CD4-positive, alpha-beta T cell treated with Interleukin-15 for 4 hours (primary cell): ENCODE measurements at regions not wholly inside any gene's neighbourhood (a gene's known extent, or its start where the extent isn't known, plus 50 kb on each side); places are given as distances from the start of the nearest gene placed in this dataset.
A peak's percentile ranks its signal among the peaks of the same experiment; 100 is the strongest.
"Not testable (repeated sequence)": the region's sequence is repeated elsewhere in the genome, so short reads cannot be mapped to it uniquely, and the experiment has no call there.

Source experiments
- DNase-seq: peaks from one replicate; pipeline ENCODE4 v3.0.0-alpha.2; 2020; ENCODE audit warnings: low spot score

DNA sequence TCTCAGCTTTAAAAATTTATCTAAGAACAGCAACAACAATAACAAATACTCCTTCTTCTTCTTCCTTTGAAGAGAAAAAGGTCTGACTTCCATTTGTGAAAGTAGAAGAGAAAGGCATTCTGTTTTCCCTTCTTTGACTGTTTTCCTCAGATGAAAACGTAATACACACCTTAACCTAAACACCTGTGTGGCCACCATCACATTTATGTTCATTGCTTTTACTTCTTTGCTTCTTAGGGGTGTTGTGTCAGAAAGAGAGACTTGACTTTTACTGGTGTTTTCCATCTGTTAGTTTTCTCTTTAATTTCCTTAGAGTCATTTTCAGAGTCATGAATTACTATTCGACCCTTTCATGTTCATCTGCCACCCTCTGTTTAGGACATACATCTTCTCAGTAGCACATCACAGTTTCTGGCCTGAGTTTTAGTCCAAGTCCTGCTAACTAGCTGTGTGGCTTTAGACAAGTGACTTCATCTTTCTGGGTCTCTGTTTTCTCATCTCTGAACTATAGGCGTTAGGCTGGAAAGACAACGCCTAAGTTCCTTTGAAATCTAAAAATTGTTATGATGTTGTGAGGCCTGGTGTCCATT lies 283.8 kb downstream of the GATA3 start:
- DNase-seq = no peak

DNA sequence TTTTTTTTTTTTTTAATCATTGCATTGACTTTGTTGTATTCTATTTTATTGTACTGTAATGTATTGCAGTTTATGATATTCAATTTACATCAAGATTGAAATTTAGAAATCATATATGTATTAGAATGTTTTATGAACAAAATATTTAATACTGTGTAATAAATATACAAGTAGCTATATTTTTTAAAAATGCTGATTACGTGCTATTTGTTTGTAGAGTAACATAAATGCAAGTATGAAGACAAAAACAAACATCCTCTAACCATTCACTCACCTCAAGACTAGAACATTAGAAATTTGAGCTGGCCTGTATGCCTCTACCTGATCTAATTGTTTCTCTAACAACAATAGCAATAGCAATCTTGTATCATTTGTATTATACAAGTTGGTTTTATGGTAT lies 290.3 kb downstream of the GATA3 start:
- DNase-seq = no peak

DNA sequence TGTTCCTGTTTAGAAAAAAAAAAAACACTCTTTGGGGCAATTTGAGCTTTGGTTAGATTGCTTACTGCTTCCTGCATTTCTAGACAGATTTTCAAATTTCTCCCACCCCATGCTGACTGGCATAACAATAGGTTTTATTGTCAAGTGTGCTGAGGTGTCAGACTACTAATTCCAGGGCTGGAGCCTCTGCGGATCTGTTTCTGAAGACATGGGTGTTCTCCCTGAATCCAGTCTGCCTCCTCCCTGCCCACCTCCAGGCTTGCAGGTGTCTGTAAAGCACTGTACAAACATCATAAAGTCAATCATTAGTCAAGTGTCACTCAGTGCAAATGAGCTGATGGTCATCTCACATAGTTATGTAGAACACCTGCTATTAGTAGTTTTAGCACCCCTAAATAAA lies 292.4 kb downstream of the GATA3 start:
- DNase-seq = no peak

DNA sequence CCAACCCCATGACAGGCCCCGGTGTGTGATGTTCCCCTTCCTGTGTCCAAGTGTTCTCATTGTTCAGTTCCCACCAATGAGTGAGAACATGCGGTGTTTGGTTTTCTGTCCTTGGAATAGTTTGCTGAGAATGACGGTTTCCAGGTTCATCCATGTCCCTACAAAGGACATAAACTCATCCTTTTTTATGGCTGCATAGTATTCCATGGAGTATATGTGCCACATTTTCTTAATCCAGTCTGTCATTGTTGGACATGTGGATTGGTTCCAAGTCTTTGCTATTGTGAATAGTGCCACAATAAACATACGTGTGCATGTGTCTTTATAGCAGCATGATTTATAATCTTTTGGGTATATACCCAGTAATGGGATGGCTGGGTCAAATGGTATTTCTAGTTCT lies 293.1 kb downstream of the GATA3 start:
- DNase-seq = not testable (repeated sequence)

DNA sequence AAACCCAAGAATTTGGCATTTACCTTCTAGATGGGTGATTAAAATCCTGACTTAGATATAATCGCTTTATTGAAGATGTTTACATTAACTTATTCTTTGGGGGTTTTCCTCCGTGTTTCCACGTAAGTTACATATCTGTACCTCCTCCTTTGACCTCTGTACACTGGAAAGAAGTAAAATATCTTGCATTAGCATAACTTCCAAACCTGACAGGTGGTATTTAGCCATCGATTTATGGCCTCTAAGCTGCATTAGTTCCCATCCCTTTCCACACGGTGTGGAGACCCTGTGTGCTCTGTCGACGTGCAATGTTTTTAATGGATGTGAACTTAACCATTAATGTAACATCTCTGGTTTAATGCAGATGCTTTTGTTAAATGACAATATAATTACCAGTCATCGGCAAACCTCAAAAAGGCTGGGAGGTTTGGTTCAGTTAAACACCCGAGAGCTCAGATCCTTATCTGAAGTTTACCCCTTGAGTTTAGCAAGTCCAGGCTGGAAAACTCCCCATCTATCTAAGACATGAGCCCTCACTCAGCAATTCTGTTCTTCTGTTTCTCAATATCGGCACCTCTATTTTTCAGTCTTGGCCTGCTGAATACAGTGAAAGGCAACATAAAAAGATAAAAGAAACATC lies 295.2 kb downstream of the GATA3 start:
- no peak for DNase-seq

DNA sequence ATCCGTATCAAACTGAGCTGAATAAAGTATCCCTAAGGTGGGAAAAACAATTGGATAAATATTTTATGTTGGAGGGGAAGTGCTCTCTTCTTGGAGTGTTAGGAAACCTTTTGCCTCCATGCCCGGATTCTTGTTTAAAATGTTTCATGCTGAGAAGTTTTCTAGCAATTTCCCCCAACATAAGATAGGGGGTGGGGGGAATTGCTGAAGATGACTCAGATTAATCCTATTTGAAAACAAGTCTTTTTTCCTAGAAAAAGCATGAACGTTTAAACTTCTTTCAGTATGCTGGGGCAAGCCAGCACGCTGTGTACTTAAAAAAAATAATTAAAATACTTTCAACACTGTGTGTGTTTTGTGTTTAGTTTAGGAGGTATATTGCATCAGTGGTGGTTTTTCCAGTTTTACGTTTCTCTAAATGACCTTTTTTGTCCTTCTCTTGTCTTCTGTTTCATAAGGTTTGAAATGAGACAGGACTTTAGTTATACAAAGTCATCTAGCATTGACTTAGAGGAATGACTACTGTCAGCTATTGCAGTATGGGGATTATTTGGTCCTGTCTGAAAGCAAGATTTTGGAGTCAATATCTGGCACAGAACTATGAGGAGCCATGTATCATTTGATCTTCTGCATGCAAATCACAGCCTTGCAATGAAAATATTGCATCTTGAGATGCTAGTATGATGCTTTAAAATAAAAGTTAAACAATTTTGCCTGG lies 295.9 kb downstream of the GATA3 start:
- no peak for DNase-seq

DNA sequence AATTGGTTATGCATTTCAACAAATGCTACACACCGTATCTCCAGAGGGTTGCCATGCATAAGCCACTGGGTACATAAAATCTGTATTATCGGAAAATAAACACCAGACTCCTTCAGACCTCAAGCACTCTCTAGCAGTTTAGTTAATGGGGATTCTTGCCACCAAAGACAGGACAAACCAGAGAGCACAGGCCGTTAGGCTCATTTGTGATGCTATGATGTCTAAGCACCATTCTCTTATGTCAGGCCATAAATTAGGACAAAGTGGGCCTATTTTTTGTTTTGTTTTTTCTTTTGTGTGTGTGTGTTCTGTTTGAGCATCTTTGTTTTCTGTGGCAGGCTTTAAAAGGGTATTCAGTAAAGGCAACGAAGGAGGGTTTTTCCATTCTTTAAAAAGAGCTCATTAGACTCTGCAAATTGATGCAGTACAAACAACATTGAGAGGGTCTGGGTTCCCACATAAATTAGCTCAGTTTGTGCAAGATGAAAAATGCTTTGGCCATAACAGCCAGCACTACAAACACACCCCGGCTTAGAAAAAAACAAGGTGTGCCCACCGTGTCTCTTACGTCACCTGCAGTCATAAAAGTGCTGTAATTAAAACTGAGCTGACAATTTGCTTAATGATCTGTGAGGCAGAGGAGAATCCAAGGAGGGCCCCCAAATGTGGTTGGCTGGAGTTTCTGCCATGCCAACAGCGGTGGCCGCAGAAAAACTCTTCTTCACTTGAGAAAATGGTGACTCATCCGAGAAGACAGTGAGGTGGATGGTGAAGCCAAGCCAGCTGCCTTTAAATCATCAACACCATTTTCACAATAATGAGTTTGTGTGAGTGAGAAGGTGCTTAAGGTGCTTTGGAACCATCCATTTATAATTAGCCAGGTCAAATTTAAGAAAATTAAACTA lies 297.9 kb downstream of the GATA3 start:
- no peak for DNase-seq

DNA sequence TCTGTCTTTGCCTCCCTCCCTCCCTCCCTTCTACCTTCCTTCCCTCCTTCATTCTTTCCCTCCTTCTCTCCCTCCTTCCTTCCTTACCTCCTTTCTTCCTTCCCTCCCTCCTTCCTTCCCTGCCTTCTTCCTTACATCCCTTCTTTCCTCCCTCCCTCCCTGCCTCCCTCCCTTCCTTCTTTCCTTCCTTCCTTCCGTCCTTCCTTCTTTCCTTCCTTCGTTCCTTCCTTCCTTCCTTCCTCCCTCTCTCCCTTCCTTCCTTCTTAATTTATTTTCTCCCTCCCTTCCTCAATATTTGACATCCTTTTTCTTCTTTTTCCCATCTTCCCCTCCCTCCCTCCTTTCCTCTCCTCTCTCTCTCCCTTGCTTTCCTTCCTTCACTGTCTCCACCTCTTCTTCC lies 301.8 kb downstream of the GATA3 start:
- DNase-seq = no peak

DNA sequence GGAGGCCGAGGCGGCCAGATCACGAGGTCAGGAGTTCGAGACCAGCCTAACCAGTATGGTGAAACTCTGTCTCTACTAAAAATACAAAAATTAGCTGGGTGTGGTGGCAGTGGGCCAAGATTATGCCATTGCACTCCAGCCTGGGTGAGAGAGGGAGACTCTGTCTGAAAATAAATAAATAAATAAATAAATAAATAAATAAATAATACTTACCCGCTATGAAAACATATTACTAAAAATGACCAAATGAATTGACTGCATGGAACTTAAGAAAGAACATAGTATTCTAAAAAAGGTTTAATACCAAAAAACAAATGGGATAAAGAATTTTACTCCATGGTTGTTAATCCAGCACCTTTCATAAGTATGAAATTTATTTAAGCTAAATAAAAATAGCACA lies 305.0 kb downstream of the GATA3 start:
- DNase-seq = no peak

DNA sequence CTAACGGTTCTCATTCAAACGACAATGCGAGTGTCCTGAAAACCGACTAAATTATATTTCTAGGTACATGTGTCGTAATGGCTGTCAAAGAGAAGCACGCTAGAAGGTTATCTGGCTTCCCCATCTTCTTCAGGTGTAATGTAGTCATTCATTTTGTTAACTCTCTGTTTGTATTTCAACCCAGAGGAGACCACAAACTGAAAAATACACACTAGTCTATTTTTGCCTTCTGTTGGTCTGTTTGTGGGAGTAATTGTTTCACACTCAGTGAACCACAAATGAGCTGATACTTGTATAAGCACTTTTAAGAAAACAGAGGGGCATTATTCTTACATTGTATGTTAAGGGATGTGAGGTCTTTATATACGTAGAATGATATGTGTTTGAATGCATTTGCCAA lies 305.9 kb downstream of the GATA3 start:
- peak; percentile 28 for DNase-seq

DNA sequence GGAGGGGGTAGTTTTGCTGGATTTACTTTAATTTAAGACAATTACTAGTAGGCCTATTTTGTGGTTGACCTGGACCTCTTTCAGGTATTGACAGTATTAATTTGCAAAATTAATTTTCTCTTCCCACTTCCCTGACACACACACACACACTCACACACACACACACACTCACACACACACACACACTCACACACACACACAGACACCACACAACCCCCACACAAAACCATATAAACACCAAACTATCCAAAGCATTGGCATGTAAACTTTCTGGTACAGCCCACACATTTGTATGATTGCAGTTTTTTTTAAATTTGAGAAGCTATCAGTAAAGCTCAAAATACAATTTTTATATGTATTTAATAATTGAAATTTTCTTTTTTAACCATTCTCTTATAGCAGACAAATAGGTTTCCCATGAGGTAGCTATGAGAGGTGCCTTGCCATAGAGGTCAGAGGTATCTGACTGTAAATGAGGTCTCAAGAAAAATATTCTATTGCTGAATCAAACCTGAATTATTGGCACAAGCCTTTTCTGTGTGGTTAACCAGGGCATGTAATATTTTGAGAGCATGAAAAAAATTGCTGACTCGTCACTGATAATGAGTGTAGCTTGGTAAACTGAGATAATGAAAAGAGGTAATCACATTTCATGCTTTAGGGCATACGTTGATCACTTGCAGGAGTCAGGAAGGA lies 306.5 kb downstream of the GATA3 start:
- no peak for DNase-seq

DNA sequence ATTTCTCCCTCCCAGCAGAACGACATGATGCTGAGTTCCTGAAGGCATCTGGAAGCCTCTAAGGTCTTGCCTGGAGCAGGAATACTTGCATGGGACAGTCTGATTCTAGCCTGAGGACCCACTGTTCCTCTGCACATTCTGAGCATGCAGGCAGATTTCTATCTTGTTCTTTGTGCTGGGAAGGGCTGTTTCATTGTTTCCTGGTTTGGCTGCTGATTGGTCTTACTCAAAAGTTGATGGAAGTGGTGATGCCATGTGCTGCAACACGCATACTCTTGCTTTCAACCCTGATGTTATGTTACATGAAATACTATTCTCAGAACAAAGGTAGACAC lies 307.0 kb downstream of the GATA3 start:
- no peak for DNase-seq

DNA sequence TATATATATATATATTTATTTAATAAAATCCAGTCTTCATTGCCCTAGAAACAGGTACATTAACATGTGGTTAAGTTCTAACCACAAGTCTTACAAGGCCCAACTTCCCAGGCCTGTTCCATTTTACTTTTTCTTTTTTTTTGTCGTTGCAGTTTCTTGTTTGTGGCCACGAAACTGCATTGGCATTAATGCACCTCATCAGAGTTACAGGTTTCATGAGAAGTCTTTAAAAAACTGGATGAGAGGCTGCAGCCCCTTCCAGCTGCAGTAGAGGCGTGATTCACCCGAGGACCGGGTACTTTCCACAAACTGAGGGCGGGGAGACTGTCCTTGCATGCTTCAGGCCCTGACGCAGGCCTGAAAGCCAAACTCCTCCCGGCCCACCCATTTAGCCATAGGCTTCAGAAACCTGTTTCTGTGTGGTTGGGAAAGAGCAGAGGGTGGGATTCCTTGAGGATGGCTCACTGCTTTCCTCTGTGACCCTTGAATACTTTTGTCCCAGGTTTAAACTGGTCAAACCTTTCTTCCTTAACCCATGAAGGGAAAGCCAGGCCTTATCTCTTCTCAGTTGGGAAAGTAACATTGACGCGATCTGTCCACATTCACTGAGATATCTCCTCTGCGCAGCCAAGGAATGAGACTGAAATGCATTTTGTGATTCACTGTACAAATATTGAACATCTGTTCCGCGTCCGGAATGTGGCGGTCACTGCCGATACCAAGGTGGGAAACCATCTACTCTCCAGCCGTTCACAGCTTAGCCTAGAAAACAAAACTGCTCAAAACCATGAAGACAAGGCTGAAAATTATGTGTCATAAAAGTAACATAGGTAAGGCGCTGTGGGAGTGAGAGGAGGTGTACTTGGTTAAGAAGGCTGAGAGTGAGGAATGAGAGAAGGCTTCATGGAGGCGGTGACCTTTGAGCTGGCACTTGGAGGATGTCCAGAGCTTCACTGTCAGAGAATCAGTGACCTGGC lies 311.7 kb downstream of the GATA3 start:
- DNase-seq = peak; percentile 80

DNA sequence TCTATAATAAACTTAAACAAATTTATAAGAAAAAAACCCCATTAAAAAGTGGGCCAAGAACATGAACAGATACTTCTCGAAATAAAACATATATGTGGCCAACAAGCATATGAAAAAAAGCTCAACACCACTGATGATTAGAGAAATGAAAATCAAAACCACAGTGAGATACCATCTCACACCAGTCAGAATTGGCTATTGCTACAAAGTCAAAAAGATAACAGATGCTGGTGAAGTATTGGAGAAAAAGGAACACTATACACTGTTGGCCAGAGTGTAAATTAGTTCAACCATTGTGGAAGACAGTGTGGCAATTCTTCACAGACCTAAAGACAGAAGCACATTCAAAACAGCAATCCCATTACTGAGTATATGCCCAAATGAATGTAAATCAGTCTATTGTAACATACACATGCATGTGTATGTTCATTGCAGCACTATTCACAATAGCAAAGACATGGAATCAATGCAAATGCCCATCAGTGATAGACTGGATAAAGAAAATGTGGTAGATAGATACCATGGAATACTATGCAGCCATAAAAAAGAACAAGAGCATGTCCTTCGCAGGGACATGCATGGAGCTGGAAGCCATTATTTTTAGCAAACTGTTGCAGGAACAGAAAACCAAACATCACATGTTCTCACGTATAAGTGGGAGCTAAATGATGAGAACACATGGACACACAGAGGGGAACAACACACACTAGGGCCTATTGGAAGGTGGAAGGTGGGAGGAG lies 313.4 kb downstream of the GATA3 start:
- not testable (repeated sequence) for DNase-seq

DNA sequence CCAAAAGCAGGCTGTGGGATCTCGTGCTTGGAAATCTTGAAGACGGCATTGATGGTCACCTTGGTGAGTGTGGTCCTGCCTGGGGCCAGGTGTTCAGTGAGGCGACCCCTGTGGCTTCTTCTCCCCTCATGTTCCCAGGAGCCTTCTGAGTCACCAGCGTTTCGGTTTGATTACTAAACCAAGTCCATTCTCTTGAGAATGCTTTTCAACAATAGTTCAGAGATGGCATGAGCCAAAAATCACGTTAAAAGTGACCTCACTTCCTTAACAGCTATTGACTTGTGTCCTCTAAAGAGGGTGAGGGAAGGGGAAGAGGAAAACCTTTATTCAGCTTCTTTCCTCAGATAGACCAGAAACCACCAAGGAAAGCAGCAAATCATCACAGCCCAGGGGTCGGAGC lies 315.2 kb downstream of the GATA3 start:
- DNase-seq = no peak

DNA sequence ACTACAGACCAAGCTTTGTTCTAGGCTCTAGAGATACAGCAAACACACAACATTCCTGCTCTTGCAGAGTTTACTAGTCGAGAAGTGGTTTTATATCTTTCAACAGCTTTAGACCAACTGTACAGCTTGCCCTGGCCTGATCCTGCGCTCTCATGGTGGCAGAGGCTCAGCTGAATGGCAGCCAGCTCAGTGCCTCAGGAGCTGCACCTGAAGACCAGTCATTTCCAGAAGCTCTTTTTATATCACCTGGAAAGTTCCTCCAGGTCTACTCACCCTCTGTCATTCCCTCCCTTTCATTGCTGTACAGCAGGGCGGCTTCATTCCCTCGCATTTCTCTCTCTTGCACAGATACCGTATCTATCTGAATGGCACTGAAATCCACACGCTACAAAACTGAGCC lies 319.8 kb downstream of the GATA3 start:
- no peak for DNase-seq

DNA sequence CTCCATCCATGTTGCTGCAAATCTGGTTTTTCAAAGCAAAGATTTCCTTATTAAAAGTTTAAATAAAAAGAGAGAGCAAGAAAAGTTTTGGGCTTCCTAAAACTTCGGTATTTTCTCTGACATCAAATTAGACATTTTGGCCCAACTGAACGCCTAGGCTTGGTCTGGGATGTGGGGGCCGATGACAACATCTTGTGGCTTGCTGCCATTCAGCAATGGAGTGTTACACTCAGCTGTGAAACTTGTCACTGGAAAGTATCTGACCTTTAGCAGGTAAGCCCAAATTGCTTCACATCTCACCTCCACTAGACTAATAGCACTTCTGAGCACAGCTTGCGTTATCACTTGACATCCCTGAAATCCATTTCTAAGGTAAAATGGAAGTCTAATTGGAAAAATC lies 320.6 kb downstream of the GATA3 start:
- no peak for DNase-seq

DNA sequence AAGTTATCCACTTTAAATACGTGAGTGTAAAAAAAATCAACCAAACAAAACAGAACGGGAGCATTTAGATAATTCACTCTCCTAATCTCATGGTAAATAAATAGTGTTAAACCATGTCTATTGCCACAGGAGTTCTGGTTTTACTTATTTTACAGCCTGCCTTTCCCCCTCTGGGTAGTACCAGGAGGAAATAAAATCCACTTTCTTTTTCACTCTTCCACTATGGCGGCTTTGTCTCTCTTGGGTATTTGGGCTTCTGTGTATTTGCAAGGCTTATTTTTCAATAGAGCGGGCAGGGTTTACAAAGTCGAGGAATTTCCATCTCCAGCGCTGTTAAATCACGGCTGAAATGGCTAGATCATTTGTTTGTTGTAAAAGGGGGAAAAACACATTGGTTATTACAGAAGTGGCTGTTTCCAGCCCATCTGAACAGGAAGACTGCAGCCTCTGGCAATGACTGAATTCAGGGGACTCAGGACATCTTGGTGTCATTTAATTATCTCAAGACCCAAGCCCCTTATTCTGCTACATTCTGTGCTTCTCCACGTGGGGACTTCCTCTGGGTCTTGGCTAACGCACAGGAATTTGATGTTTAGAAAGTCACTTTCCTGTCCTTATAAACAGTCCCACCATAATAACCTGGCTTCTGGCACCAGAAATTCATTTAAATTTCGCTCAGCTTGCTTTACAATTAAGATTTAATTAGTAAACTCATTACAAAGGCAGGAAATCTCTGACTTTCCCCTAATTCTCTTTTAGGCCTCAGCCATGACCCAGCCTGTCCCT lies 323.9 kb downstream of the GATA3 start:
- DNase-seq = no peak
